ENCODE measurements at regions not wholly inside any gene's neighbourhood (a gene's known extent, or its start where the extent isn't known, plus 50 kb on each side); places are given as distances from the start of the nearest gene placed in this dataset.

DNA sequence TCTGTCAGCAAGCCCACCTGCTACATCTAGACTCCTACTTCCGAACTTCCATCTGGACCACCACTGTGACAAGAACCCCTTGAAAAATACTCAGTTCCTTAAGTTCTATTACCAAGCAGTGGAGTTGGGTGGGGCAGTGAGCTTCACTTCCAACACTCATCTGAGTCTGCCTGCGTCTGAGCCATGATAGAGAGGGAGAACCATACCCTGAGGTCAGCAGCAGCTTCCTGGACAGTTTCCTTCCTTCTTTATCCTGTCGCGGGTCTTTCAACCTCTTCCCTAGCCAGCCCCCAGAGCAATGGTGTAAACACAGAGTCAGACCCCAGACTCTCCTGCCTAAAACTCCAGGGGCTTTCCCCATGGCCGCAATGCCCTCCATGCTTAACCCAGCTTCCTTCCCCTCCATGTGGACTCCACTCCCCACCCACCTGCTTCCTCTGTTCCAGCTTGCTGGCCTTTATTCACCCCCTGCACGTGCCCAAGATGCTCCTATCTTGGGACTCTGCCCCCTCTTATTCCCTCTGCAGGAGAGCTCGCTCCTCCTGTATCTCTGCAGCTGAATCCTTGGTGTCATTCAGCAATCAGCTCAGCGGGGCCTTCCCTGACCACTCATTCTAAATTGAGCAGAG, 211.2 kb downstream of the SHQ1 start:
- no peak overlapping the region for H2BK15ac ChIP-seq (ENCODE audit: low read length)
- H3K23ac ChIP-seq (ENCODE audit: insufficient read length) = no peak overlapping the region
- no peaks in the 10 kb centered on the region for H3K36me3 ChIP-seq (ENCODE audit: control insufficient read depth in 2 of 4, insufficient read depth in 4 of 4, low read length in 3 of 4)
- H2BK20ac ChIP-seq (ENCODE audit: low read length) = no peak overlapping the region
- H4K91ac ChIP-seq (replicated peaks; ENCODE audit: insufficient read length, low read length) = no peak overlapping the region
- no peaks in the 10 kb centered on the region for H3K79me2 ChIP-seq (ENCODE audit: control insufficient read depth in 1 of 2, insufficient read depth in 2 of 2, low read length in 2 of 2)
- H4K20me1 ChIP-seq (replicated peaks in 1 of 2; ENCODE audit: control insufficient read depth in 1 of 2, insufficient read depth in 2 of 2, low read length in 2 of 2) = no peaks in the 10 kb centered on the region
- H3K14ac ChIP-seq (ENCODE audit: insufficient read length) = no peak overlapping the region
- no peak overlapping the region for H2BK5ac ChIP-seq (ENCODE audit: low read depth, low read length)
- H2AFZ ChIP-seq (ENCODE audit: low read length) = no peak overlapping the region
- H3K79me1 ChIP-seq (ENCODE audit: low read depth, low read length) = no peaks in the 10 kb centered on the region
- no peak overlapping the region for H2BK120ac ChIP-seq (replicated peaks; ENCODE audit: low read depth, low read length)
- no peak for FAIRE-seq
- no peak overlapping the region for H3K4me2 ChIP-seq (ENCODE audit: insufficient read depth in 1 of 2, low read depth in 2 of 2, low read length in 2 of 2)
- H3K4me3 ChIP-seq (ENCODE audit: extremely low read depth in 1 of 4, insufficient read depth in 2 of 4, low read depth in 3 of 4, low read length in 4 of 4) = no peak overlapping the region
- 87% methylated on average over 8 of the region's 8 CpGs; no CpG with 5 or more reads in 1 of the 2 experiments for WGBS, 2 experiments (ENCODE audit: extremely low coverage in 1 of 2, insufficient coverage in 1 of 2, insufficient read length in 1 of 2, insufficient replicate concordance in 2 of 2, low coverage in 1 of 2, low lambda C conversion rate in 2 of 2, missing lambda C conversion rate in 1 of 2)
- no peak overlapping the region for H3K9ac ChIP-seq (replicated peaks in 1 of 4; ENCODE audit: extremely low read depth in 1 of 4, low read depth in 3 of 4, low read length in 3 of 4)
- no peaks in the 10 kb centered on the region for H3K4me1 ChIP-seq (replicated peaks in 1 of 4; ENCODE audit: control insufficient read depth in 3 of 4, insufficient read depth in 4 of 4, low read length in 3 of 4)
- H3K4ac ChIP-seq (replicated peaks; ENCODE audit: insufficient read length, low read depth, low read length) = no peak overlapping the region
- H3K9me3 ChIP-seq (ENCODE audit: insufficient read depth in 2 of 2, low read depth in 1 of 2, low read length in 1 of 2) = no peaks in the 10 kb centered on the region
- H4K5ac ChIP-seq (ENCODE audit: insufficient read length, low read depth, low read length) = no peak overlapping the region
- no peak overlapping the region for H3K27ac ChIP-seq (ENCODE audit: low read depth, low read length)
- ChIA-PET CTCF (ENCODE audit: partially characterized antibody) (interaction anchor here (0.5 to 2.0 kb wide), 4 partner anchors 21 to 393 kb away, joined by 3 to 7 read pairs (median 4); no protein-coding TSS in a partner anchor), POLR2A (ENCODE audit: partially characterized antibody) (no interaction called here)
- H3K56ac ChIP-seq (replicated peaks; ENCODE audit: insufficient read length, low read depth, low read length) = no peak overlapping the region
- TF ChIP-seq KDM4A (IDR thresholded peaks at IDR 0.05; ENCODE audit: low read depth, low read length, severe bottlenecking) (no peak), BACH1 (IDR thresholded peaks at IDR 0.05; ENCODE audit: low read length) (no peak), SP1 (IDR thresholded peaks at IDR 0.05; ENCODE audit: low read depth, low read length) (no peak)
- H3K23me2 ChIP-seq (ENCODE audit: low read depth, low read length) = peaks cover 1% of the 10 kb centered on the region; the same call in 1 of the 2 replicates
- H2BK12ac ChIP-seq (ENCODE audit: low read depth, low read length) = no peak overlapping the region
- H3K18ac ChIP-seq (ENCODE audit: extremely low read depth, low read length) = no peak overlapping the region
- no peaks in the 10 kb centered on the region for H3K27me3 ChIP-seq (replicated peaks in 1 of 4; ENCODE audit: control insufficient read depth in 3 of 4, extremely low read depth in 1 of 4, insufficient read depth in 3 of 4, low read length in 3 of 4)
- DNase-seq (ENCODE audit: low read depth in 1 of 2, low spot score in 2 of 2) = no peak
- H4K8ac ChIP-seq (ENCODE audit: extremely low read depth, insufficient read depth, low read length) = no peak overlapping the region
- H2AK5ac ChIP-seq (ENCODE audit: low read depth, low read length) = no peak overlapping the region

Data from H1 (cell line).